Left renal cortex interstitium (tissue), 4 donors: ENCODE measurements at regions not wholly inside any gene's neighbourhood (a gene's known extent, or its start where the extent isn't known, plus 50 kb on each side); places are given as distances from the start of the nearest gene placed in this dataset.
A peak's percentile ranks its signal among the peaks of the same experiment; 100 is the strongest.

Experiments
- DNase-seq, 4 donors: peaks; one replicate each; pipeline ENCODE4 v3.0.0-alpha.2; 2013; ENCODE audit warnings: low read depth in 4 of 4, low spot score in 2 of 4, missing footprints in 1 of 4

DNA sequence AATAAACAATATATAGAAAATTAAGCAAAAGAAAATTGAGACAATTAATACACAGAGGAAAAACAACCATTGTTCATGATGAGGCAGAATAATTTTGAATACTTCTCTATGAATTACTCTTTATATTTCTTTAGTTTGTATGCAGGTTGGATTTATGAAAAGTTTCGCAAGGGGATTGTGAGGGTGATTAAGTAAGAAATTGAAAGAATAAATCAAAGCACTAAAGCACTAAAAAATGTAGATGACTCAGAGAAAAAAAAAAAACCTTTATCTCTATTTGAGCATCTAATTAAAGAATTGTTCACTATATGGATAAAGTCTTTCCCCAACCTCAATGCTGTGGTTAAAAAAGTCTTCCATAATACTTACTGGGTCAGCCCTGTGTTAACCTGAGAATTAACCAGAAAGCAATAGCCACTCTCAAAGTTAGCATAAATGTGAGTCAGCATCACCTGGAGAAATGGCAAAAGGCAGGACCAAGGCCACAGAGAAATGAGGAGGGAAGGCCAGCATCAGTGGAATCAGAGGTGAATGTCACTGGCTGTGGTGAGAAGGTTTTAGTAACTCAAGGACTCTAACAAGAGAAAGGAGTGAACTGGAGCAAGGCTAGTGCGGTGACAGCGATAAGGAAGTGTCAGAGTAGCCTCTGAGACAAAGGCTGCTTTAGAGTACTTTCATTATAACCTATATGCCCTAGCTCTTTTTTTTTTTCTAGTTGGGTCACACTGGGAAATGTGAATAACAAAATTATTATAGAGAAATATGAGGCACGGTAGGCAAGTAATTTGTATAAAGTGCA, 310.4 kb downstream of the KCNC2 start:
- DNase-seq: no peak

DNA sequence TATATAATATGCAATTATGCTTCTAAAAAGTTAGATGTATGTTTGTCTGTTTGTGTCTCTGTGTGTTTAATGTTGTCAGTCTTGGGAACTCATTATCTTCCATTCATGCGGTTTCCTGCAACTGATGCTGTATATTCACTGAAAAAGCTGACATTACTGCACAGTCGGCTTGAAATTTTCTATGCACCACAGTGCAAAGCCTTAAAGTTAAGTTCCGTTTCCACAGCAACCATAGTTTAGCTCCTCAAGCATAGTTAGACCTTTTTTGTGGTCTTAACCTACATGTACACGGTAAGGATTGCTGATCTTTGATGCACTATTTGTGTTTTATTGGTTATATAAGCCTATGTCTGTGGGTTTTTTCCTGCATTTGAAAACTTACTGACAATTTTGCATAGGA, 309.4 kb downstream of the KCNC2 start:
- no peak for DNase-seq

DNA sequence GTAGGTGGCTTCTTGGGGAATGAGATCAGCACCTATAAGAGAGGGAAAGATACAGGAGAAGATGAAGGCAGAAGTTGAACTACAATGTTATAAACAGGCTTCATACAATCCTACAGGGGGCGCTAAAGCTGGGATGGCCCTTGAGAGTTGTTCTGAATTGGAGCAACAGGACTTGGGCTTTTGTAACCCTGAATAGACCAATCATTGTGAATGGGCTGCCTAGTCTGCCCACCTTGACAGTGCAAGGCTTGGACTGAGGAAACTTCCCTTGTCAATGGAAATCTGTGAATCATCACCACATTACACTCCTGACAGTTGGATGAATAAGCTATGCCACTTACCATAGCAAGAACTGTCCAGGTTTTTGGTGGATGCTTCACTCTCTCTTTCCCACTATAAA, 306.1 kb downstream of the KCNC2 start:
- DNase-seq: no peak

DNA sequence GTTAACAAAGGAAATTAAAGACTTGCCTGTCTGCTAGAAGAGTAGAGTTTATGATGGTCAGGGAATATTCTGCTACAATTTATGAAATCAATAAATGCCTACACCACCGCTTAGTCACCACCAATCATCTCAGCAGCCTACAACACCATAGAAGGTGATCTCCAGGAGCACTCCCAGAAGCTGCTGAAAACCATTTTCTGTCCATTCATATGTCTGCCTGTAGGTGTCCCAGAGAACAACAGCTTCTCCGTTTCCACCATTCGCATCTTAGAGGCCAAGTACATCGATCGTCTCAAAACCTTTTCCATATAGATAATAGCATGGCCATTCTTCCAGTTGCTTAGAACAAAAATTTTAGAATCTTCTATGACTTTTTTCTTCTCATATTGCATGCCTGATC, 303.4 kb downstream of the KCNC2 start:
- no peak for DNase-seq

DNA sequence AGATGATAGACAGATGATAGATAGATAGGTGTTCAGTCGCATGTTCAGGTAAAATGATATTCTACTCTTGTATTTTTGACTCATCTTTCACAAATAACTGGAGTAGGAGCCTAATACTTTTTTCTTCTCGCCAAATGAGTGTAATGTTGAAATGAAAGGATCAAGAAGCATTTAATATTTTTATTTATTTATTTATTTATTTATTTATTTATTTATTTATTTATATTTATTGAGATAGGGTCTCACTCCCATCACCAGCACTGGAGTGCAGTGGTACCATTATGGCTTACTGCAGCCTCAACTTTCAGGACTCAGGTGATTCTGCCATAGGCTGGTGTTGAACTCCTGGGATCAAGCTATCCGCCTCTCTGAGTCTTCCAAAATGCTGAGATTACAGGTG, 298.8 kb downstream of the KCNC2 start:
- no peak for DNase-seq

DNA sequence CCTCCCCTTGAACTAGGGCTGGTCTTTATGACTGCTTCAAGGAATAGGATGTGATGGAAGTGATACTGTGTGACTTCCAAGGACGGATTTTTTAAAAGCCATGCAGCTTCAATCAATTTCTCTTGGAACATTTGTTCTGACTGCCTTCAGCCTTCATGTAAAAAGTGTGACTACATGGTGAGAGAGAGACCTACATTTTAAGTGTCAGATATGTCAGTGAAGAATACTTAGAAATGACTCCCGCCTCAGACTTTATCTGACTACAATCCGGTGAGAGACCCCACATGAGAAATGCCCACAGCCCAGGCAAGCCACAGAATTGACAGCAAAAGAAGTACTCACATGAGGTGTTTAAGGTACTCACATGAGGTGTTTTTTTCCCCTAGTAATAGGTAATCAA, 295.3 kb downstream of the KCNC2 start:
- DNase-seq: no peak

DNA sequence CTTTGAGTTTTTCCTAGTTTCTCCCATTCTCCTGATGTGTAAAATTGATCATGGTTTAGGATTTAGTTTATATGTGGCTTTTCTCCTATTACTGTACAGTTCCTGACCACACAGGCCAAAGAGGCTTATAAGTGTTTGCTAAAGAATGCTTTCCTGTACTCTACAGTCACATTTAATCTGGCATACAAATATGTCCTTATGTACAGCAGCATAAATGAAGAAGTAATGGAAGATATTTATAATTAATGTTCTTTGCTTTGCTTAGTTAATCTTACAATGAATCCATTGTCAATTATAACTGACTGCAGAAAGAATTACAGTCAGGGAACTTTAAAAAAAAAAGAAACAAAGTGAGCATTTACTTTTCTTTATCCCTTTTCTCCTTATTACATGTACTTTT, 293.9 kb downstream of the KCNC2 start:
- no peak for DNase-seq

DNA sequence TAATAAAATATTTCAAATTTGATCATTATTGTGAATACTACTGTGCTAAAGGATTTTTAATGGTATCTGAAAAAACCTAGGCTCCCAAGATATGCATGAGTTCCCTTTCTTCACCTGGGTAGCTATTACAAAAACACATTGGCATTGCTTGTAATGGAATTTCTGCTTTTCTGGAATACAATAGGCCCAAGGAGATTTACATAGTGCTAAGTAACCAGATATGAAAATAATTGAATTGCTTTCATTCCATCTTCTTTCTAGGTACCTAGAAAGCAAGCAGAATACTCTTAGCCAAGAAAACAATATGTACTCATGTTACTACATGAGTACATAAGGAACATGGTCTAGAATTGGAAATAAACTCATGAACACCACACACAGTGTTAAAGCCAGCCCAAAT, 291.9 kb downstream of the KCNC2 start:
- DNase-seq: no peak

DNA sequence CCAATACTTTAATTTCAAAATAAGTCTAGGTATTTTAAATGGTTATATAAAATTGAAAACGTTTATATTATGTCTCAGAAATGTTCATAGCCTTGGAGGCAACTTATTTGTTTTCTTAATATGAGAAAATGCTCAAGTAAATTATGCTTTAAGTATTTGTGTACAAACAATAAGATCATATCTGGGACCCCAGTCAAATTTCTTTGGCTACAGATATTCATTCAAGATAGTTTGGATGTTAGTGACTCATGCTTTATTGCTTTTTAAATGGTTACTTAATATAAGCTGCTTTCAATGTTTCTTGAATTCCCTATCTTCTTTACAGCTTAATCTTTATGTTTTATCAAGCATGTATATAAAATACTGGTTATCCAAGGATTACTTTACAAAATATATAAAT, 291.3 kb downstream of the KCNC2 start:
- DNase-seq: no peak

DNA sequence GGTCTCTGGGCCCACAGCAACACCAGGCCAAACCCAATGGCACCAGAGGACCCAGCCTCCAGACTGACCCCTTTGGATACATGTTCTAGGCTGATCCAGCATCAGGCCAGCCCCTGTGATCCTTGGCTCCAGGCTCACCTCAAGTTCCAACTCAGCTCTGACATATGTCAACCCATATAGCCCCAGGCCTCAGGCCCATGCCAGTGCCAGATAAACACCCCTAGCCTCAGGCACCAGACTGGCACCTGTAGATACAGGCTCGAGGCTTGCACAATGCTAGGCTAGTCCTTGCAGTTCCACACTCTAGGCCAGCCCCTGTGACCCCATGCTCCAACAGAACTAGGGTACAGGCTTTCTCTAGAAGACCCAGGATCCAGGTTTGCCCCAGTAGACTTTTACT, 287.5 kb downstream of the KCNC2 start:
- DNase-seq: no peak

DNA sequence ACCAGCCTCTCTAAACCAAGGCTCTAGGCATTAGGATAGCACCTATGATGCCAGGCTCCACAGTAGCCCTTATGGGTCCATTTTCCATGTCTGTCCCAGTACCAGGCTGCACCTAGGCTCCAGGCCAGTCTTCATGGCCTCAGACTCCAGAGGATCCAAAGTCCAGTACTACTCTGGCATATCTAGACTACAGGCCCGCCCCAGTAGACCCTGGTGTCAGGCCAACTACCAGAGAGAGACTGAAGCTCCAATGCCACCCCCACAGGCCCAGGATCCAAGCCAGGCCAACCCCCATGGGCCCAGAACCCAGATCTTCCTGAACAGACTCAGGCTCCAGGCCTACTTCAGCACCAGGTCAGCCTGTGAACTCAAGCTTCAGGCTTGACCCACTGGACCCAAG, 287.0 kb downstream of the KCNC2 start:
- DNase-seq: no peak

DNA sequence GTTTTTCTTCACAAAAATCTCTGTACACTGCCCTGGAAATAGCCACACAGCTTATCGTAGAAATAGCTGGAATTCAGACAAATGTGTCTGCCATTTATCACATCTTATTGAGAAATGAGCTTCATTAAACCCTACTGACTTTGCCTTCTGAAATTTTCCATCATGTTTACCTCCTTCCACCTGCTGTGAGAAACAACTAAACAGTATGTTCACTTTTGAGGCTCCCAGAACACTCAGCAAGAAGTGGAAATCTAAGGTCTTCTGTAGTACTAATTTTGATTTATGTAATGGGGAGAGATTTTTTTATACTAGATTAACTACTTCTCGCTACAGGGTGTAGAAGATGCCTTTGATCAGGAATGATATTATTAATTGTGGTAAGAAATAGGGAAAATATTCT, 268.0 kb downstream of the KCNC2 start:
- DNase-seq: no peak

DNA sequence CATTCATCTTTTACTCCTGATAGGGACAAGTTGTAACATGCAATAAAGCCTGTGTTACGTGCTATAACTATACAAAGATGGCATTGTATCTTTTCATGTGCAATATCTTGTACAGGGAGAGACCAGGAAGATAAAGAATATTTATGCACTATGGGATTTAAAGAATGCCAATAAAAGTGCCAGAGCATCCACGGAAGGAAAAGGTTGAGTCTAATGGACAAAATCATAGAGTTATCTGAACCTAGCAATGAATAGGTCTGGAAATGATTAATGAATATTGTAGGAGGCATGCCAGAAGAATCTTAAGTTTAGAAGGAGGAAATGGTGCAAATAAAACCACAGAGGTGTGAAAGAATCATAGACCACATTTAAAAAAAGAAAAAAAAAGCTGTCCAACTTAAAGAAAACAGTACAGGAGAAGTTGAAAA, 263.9 kb downstream of the KCNC2 start:
- DNase-seq: peak in 1 of 4 donors; percentile 14

DNA sequence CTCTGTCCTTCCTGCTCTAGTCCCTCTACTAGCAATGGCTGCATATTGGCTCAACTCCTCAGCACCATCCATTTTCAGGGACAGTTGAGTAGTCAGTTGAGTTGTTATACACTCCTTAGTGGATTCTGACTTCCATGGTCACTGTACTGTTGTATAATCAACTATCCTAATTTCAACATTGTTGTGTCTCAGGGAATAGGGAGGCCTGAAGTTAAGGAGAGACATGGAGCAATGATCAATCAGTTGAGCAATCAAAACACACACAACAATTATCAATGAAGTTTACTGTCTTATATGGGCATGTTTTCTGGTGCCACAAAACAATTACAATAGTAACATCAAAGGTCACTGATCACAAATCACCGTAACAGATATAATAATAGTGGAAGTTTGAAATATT, 255.9 kb downstream of the KCNC2 start:
- no peak for DNase-seq

DNA sequence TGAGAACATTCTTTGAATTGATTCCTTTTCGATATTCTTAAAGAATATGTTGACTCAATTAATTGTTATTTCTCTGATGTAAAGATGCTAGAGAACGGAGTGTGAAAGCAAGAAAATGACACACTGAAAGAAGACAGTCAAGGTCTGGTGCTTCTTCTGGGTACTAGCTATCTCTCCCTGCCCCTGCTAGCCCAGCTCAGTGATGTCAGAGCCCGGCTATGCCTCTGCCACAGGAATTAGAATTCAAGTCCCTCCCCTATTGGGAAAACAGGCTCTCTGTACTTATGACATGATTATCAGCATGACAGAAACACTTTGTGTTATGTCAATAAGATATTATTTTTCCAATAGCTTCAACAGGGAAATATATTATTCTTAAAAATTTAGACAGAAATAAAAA, 252.4 kb downstream of the KCNC2 start:
- DNase-seq: no peak

DNA sequence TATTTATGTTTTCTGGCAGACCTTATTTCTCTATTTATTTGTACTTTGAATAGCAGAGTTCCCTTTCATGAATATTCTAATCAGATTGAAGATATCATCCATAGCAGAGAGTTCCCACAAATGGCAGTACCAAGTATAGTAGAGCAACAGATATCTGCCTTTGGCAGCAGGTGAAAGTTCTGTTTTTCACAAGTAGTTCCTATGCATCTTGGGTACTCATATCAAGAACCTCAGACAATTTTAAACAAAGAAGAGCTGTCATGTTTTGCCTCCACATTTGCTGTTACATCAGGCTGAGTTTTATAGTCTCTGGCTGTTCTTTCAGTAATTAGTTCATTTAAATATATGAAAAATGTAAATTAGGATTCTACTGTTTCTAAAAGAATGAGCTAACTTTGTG, 252.0 kb downstream of the KCNC2 start:
- DNase-seq: no peak

DNA sequence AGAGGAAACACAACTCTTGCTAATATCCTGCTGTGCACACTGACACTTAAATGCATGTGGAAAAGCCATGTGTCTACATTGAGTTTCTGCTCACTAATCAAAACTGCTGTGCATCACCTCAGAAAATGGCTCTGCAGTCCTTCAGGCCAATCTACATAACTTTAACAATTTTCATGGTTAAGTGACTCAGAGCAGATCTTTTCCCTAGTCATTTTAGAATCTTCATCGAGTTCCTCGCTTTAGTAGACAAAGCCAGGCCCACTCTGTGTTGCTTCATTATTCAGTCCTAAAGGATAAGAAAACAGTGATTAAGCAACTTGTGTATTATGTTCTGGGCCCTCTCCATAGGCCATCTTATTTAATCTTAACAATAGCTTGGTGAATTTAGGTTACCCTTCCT, 250.0 kb downstream of the KCNC2 start:
- no peak for DNase-seq

DNA sequence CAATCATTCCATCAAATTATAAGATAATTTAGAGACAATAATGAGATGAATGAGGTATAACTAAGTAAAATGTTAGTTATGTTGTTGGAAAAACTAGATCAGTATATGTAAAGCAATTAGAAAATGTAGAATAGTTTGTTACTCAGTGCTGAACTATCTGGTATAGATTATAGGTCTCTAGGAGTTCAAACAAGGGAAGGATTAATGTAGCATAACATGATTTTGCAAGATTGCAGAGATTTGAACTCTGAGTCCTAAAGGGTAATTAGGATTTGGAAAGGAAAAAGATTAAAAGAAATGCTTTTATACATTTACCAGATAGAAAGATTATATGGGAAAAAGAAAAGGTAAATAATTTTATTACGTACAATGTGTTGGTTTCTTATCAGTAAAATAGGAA, 246.3 kb downstream of the KCNC2 start:
- no peak for DNase-seq

DNA sequence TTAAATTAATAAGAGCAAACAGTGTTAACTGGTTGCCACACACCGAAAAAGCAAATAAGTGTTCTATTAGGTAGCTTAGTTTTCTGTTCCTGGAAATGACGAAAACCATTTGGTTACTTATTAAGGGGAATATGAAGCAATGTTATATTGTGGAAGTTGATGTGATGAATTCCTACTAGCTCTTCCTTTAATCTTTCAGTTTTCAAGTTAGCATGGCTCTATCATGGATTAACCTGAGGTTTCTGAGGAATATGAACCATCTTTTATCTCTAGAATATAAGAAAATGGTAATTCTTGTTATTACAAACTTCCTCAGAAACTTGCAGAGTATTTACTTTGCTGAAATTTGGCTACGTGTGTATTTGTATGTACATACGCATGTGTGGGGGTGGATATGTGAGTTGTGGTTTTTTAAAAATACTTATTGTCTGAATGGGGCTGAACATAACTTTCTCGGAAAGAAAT, 245.7 kb downstream of the KCNC2 start:
- no peak for DNase-seq

DNA sequence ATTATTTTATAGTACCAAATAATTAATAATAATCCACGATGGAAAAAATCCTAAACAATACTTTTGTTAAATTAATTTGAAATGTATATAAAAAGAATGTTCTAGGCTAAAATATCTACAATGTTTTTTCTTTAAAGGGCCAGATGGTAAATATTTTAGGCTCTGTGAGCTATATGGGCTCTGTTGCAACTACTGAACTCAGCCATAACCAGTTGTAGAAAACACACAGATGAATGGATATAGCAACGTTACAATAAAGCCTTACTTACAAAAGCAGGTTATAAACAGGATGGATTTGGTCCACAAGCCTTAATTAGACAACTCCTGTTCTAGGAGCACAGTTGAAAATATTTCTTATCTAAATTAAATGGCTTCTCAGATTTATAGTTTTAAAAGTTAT, 245.2 kb downstream of the KCNC2 start:
- DNase-seq: no peak

DNA sequence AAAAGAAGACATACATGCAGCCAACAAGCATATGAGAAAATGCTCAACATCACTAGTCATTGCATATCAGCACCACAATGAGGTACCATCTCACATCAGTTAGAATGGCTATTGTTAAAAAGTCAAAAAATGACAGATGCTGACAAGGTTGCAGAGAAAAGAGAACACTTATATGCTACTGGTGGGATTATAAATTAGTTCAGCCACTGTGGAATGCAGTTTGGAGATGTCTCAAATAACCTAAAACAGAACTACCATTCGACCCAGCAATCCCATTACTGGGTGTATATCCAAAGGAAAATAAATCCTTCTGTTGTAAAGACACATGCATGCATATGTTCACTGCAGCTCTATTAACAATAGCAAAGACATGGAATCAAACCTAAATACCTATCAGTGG, 238.4 kb downstream of the KCNC2 start:
- no peak for DNase-seq

DNA sequence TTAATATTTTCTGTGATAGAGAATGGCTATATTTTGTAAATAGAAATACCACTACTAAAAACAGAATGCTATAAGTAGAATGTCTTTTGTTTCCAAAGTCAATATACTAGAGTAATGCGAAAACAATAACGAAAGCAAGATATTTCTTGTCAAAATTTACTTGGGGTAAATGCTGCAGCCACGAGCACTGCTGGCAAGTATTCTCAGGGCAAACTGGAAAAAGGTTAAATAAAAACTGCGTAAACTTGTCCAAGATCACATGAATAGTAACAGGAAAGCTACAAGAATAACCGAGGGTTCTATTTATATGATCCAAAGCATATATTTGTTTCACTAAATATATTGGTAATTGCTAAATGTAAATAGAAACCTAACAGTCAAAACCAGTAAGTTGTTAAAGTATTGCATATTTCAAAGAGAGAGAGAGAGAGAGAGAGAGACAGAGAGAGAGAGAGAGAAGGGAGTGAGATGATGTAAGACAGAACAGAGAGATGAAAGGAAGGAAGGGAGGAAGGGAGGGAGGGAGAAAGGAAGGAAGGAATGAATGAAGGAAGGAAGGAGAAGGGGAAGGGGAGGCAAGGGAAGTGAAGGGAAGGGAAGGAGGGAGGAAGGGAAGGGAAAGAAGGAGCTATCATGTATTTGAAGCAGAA, 231.7 kb downstream of the KCNC2 start:
- no peak for DNase-seq
